ENCODE measurements at regions not wholly inside any gene's neighbourhood (a gene's known extent, or its start where the extent isn't known, plus 50 kb on each side); places are given as distances from the start of the nearest gene placed in this dataset.

DNA sequence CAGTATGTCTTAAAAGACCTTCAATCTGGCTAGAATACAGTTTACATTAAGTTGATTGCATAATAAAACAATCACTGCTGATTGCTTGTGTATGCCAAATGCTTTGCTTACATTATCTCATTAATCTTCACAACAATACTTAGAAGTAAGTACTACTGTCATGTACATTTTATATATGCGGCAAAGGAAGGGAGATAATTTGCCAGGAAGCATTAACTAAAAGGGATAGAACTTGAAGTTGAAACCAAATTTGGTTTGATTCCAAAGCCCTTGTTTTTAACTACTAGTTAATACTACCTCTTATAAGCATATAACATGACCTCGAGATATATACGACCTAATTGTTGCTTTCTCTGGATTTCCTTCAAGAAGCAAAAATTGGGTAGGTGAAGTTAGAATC is 155.8 kb downstream of the NTMT2 start:
- H3K27me3 ChIP-seq: no peaks in the 10 kb centered on the region
- H3K4me3 ChIP-seq: no peak overlapping the region
- DNase-seq (no peak), ATAC-seq (no peak)
- intact Hi-C loops (cut with DNase I): no loop called here
- no peak overlapping the region for H3K27ac ChIP-seq
- TF ChIP-seq CTCF (IDR thresholded peaks at IDR 0.05): no peak
- no peak for TF ChIP-seq POLR2A (IDR thresholded peaks at IDR 0.05)
- H3K9me3 ChIP-seq: no peaks in the 10 kb centered on the region
- H3K4me1 ChIP-seq: no peaks in the 10 kb centered on the region
- H3K36me3 ChIP-seq: no peaks in the 10 kb centered on the region
- WGBS (ENCODE audit: insufficient coverage, low coverage, low lambda C conversion rate, missing lambda C conversion rate): 62% methylated on average over 3 of the region's 3 CpGs

GRCh38 chr1:170303034-170303433 is 157.3 kb downstream of the NTMT2 start:
- H3K27ac ChIP-seq: no peak overlapping the region
- no peak for DNase-seq
- no peak for TF ChIP-seq CTCF (IDR thresholded peaks at IDR 0.05)
- TF ChIP-seq POLR2A (IDR thresholded peaks at IDR 0.05): no peak
- ATAC-seq: no peak
- H3K4me3 ChIP-seq: no peak overlapping the region
- 82% methylated on average over 1 of the region's 1 CpG for WGBS (ENCODE audit: insufficient coverage, low coverage, low lambda C conversion rate, missing lambda C conversion rate)
- intact Hi-C loops (cut with DNase I): no loop called here
- no peaks in the 10 kb centered on the region for H3K4me1 ChIP-seq
- no peaks in the 10 kb centered on the region for H3K27me3 ChIP-seq
- no peaks in the 10 kb centered on the region for H3K36me3 ChIP-seq
- H3K9me3 ChIP-seq: no peaks in the 10 kb centered on the region

GRCh38 chr1:170305777-170306512 is 160.2 kb downstream of the NTMT2 start:
- Histone ChIP-seq H3K36me3 (no peaks in the 10 kb centered on the region), H3K4me1 (no peaks in the 10 kb centered on the region), H3K9me3 (no peaks in the 10 kb centered on the region), H3K4me3 (no peak overlapping the region), H3K27me3 (no peaks in the 10 kb centered on the region), H3K27ac (no peak overlapping the region)
- ATAC-seq (no peak), DNase-seq (no peak)
- intact Hi-C loops (cut with DNase I): no loop called here
- TF ChIP-seq CTCF (IDR thresholded peaks at IDR 0.05) (no peak), POLR2A (IDR thresholded peaks at IDR 0.05) (no peak)
- 35% methylated on average over 2 of the region's 2 CpGs for WGBS (ENCODE audit: insufficient coverage, low coverage, low lambda C conversion rate, missing lambda C conversion rate)

- TF ChIP-seq CTCF (IDR thresholded peaks at IDR 0.05): no peak
- TF ChIP-seq POLR2A (IDR thresholded peaks at IDR 0.05): no peak
- Histone ChIP-seq H3K4me3 (no peak overlapping the region), H3K9me3 (no peaks in the 10 kb centered on the region), H3K27me3 (no peaks in the 10 kb centered on the region), H3K27ac (no peak overlapping the region), H3K4me1 (no peaks in the 10 kb centered on the region), H3K36me3 (no peaks in the 10 kb centered on the region)
- intact Hi-C loops (cut with DNase I): no loop called here
- no peak for DNase-seq
- ATAC-seq: no peak
Observed at GRCh38 chr1:170306513-170306910, 160.8 kb downstream of the NTMT2 start.

- intact Hi-C loops (cut with DNase I): no loop called here
- WGBS (ENCODE audit: insufficient coverage, low coverage, low lambda C conversion rate, missing lambda C conversion rate): 34% methylated on average over 2 of the region's 2 CpGs
- Histone ChIP-seq H3K4me1 (no peaks in the 10 kb centered on the region), H3K9me3 (no peaks in the 10 kb centered on the region), H3K36me3 (no peaks in the 10 kb centered on the region), H3K4me3 (no peak overlapping the region), H3K27ac (no peak overlapping the region), H3K27me3 (no peaks in the 10 kb centered on the region)
- DNase-seq (no peak), ATAC-seq (no peak)
- TF ChIP-seq POLR2A (IDR thresholded peaks at IDR 0.05) (no peak), CTCF (IDR thresholded peaks at IDR 0.05) (no peak)
Observed at GRCh38 chr1:170306948-170307347, 161.2 kb downstream of the NTMT2 start.

Measured in right lobe of liver (tissue), 6 donors.